ENCODE measurements at regions not wholly inside any gene's neighbourhood (a gene's known extent, or its start where the extent isn't known, plus 50 kb on each side); places are given as distances from the start of the nearest gene placed in this dataset.

DNA sequence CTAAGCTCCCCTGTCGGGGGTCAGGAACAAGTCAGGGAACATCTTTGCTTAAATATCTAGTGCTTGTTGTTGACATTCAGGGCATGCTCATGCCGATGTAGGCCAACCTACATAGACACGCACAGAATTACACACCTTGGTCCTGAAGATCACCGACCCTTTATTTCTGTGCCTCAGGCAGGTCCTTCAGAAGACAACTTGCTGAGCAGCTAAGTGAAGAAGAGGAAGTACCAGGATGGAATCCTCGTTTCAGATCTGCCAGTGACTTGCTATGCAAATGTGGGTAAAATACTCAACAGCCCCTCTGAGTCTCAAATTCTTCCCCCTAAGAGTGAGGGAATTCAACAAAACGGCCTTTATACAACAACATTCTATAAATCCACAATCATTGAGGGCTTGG, 494.7 kb downstream of the BCL11A start:
- TF ChIP-seq ZNF274 (IDR thresholded peaks at IDR 0.05; ENCODE audit: low read depth, low read length) (no peak), SUZ12 (IDR thresholded peaks at IDR 0.05; ENCODE audit: extremely low read depth, insufficient read depth, insufficient read length) (no peak), YY1 (IDR thresholded peaks at IDR 0.05; ENCODE audit: insufficient read depth, insufficient read length) (no peak)
